Stimulated activated CD4-positive, alpha-beta T cell treated with anti-CD3 and anti-CD28 coated beads, Interleukin-4, amount 100 ng/mL, for 48 hours (primary cell): ENCODE measurements at regions not wholly inside any gene's neighbourhood (a gene's known extent, or its start where the extent isn't known, plus 50 kb on each side); places are given as distances from the start of the nearest gene placed in this dataset.

Experiments
- DNase-seq, 2 donors: peaks; one replicate each; pipeline ENCODE4 v3.0.0-alpha.2; 2020; ENCODE audit warnings: low read depth in 2 of 2

DNA sequence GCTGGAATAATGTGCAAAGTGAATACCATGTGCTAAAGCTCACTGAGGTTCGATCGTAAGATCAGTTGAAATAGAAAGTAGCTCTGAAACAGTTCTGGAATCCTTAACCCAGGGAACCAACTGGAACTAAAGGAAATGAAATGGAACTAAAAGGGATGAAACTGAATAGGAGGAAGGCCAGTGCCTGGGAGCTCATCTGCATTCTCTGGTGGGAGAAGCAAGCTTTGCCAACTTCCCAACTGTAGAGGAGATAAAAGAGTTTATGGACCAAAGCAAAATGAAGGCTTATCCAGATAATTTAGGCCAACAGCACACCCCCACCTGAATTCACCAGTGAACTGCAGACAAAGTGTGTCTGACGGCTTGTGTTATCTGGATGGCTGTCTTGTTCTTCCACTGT, 188.6 kb upstream of the HABP2 start:
- DNase-seq: no peak

DNA sequence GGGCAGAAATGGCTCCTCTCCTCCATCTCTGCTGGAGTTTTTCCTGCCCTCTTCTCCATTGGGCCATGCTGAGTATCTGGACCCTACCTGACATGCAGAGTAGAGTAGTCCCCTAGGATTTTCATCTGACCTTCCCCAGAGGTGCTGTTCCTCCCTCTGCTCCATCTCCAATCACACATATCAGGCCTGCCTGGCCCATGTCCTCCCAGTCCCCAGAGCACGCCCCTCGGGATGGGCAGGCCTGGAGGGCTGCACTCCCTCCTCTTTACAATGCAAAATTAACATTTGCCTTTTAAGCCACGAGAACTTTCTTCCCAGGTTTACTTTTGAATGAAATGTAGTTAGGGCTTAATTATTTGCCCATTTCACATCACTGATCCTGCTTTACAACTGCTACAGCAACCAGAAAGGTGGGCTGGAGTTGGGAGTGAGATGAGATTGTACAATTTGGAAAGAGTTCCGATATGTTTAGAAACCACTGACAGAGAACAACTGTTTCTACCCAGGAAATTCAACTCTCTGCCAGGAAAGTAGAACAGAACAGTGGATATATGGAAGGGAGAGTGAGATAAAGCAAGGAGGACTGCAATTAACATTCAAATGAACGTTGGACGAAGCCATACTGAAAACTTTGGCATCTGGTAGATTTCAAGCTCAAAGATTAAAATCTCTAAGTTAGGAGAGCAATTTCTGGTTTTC, 184.0 kb upstream of the HABP2 start:
- no peak for DNase-seq

DNA sequence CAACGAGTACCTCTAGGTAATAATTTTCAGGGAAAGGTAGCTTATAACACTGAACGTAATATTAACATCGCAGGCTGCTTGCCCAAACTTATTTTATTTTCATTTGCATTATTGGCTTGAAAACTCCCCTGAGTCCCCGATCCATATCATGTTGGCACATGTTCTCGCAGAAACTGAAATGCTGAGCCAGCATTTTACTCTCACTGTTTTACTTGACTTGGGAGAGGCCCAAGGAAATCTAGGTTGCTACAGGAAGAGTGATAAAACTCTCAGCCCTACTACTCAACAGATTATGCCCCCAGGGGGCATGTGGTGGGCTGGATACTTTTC, 183.5 kb upstream of the HABP2 start:
- DNase-seq: no peak

DNA sequence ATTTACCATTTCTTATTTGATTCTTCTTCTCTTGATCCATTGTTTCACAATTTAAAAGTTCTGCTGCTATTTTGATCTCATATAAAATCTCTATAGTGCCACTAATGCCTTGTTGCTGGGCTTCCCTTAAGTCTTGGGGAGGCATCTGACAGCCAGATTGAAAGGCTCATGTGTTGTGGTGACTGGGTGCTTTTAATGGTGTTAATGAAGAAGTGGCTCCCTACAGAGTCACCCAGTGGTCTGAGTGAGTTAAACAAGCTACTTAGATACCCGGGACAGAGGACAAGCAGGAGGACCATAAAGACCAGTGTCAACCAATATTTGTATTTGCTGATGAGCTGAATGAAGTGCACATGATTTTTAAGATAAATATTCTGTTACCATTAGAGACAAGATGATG, 176.4 kb upstream of the HABP2 start:
- no peak for DNase-seq

DNA sequence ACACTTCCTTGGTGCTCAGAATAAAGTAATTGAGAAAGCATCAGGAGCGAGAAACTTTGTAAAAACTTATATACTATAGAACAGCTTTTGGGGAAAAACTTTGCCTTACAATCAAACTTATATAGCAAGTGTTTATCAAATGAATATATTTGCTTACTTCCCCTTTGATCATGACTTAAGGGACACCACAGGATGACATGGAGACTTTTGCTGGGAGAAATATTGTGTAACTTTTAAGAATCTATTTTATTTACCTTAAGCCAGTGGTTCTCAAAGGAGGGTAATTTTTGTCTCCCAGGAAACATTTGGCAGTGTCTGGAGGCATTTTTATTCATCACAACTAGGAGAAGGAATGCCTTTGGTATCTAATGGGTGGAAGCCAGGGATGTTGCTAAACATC, 173.8 kb upstream of the HABP2 start:
- no peak for DNase-seq

DNA sequence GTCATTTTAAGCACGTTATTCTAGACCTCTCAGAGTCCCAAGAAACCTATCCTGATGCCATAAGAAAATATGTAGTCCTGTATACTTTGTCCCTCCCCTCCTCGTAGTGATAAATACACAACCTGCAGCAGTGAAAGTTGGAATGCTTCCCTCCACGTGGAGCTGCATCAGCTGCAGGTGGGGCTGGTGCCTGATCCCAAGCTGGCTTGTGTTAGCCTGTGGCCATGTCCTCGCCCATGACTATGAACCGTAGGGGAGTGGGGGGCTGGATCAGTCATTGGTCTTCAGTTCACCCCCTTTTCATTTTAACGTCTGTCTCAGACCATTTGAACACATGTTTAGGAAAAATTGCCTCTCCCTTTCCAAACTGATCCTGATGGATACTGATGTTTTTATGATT, 171.4 kb upstream of the HABP2 start:
- DNase-seq: no peak

DNA sequence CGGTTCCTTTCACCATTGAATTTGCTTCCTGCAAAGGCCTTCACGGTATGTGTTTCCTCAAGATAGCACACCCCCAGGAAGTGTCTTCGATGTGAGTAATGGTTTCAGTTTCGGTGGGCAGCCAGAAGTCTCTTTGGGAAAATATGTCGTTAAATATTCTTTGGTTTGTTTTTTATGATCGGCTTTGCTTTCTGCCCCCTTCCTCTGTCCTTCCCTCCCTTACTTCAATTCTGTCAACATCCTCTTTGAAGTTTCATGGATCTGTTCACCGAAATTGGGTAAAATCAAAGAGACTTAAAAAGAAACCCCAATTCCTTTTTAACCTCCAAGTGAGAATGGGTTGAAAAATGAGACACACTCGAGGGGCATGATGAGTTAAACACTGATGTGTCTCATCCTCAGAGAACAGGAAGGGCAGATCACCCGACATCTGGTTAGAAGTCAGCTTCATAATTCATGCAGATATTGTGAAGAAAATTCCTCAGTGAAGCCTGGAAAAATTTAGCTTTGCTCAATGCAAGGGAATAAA, 170.8 kb upstream of the HABP2 start:
- no peak for DNase-seq

DNA sequence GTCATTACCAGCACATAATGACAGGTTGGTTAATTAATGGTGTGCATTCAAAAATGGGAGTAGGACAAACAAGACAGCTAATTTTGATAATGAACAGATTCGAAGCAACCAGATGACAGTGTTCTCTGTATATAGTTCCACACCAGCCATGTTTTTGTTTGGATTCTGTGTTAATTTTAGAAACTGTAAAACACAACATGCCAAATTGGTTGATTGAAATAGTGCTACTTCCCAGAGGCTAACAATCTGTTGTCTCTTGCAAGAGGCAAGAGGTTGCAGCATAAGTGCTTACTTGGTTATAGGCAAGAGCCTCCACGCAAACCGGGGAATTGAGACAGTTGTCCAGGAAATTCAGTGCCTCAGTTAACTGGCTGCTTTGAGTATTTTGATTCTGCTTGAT, 170.2 kb upstream of the HABP2 start:
- no peak for DNase-seq

DNA sequence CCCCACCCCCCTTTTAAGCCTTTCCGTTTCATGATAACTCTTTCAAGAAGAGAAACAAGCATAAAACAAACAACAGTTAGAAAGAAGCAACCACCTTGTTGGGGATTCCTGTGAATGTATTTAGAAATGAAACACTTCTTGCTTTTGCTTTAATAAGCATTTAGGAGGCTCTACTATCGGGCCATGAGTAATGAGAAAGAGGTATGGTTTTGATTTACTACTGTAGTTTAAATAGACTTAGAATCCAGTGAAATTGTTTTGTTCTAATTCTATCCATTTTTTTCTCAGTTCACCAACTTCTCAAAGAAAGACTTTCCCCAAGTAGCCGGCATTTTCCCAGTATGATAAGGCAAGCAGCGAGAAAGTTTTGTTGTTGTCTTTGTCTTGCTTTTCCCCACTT, 168.7 kb upstream of the HABP2 start:
- no peak for DNase-seq

DNA sequence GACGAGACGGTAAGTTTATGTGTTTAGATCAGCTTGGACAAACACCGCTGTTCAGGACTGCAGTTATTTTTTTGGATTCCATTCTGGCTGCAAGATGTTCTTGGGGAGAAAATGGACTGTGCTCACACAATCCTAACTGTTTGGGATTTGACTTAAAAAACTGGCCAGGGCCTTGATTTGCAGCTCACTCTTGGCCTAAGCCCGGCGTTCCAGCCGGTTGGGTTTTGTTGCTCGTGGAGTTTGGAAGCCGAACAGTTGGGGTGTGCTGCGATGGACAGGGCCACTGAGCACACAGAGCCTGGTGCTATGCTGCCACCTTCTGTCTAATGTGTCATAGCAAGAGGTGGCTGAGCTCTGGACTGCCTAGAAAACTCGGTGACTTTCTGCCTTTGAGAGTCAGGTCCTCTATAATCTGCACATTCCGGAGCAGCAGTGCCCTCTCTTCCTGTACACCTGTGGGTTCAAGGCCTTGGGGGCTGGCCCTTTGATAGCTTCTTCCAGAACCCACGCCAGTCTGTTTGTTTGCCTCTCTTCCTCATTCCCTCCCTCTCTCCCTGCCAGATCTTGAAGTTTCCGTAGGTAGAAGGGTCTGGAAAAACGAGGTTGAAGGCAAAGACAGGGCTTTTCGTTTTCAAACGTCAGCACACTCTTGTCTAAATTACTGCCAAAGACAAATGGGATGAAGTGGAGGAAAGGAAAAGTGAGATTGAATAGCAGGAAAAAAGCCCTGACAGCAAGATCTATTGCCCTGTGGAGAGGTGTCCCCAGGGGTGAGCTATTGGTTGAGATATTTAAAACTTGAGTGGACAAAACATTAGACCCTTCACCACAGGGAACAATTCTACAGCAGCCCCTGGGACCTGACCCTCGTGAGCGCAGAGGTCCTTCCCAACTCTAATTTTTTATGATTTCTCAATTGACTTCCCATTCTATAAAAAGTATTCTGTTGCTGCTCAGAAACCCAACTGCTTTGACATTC, 167.5 kb upstream of the HABP2 start:
- DNase-seq: peak; percentile 15 to 39

DNA sequence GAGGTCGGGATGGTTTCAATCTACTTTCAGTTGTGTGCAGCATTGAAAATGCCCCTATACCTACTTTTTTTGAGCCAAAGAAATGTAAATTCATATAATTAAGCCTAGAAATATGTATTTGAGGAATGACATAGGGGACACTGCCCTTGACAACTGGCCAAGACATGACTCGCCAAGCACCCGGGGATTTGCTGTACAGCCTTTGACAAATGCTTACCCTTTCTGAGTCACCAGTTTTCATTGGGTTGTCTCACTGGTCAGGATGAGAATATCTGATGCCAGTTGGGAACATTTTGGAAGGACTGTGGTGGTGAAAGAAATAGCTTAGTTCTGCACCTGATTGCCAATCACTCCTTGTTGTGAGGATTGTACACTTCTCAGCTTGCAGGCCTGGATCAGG, 166.8 kb upstream of the HABP2 start:
- DNase-seq: no peak

DNA sequence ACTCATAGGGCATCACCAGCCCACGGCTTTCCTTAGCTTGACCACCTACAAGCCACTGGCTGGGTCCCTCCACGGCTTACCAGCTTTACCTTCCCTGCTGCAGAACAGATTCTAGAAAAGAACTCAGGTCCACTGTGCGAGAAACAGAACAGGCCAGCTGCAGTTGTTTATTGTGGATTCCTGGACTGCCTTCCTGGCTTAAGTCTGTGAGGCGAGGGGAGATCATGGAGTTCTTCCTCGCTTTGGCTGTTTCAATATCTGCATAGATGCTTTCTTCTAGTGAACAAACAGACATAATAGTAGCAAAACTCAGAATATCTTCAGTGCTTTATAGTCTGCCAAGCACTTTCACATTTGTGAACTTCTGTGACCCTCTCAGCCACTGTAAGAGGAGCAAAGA, 162.9 kb upstream of the HABP2 start:
- no peak for DNase-seq

DNA sequence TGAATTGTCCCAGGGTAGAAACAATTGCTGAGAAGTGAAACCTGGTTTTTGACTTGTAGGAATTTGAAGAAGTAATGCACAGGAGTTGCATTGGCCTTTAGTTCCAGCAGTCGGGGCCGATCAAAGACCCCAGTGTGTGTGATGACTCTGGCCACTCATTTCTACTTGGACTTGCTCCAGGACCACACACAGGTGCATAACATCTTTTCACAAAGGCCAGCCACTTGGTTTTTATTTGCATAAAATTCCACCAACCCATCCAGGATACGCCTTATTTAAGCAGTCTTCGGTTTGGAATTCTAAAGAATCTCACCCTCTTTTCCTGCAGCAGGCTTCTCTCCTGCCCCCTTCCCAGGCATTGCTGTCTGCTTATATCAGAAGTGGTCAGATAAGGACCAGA, 162.0 kb upstream of the HABP2 start:
- no peak for DNase-seq

DNA sequence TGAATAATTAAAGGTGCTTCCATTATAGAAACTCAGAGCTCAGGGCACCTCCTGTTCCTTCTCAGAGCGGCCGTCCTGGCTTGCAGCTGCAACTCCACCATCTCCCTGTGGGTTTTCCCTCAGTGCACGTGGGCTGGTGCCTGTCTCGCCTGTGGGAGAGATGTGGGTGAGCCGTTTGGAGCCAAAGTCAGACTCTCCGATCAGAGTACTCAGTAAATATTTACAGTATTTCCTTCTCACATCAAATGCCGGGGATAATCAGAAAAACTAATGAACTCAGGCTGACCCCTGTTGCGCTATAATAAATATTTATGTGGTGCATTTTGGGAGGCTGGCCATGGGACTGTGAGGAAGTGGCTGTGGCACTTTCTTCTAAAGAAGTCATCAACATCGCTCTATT, 155.8 kb upstream of the HABP2 start:
- no peak for DNase-seq

DNA sequence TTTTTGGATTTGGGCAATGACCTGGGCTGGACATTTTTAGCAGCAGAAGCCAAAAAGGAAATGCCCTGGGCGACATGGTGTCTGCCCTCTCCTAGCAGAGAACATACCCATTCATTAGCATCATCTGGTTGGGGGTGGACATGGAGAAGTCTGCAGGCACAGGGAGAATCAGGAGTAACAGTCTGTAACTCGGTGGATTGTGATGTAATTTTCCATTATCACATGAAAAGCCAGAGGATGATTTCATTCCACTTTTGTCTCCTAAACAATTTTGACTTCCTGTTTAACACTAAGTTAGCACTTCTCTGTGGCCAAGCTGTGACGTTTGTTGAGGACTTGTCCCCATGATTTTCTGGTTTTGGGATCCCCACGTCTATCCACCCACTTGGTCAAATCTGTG, 153.8 kb upstream of the HABP2 start:
- no peak for DNase-seq

DNA sequence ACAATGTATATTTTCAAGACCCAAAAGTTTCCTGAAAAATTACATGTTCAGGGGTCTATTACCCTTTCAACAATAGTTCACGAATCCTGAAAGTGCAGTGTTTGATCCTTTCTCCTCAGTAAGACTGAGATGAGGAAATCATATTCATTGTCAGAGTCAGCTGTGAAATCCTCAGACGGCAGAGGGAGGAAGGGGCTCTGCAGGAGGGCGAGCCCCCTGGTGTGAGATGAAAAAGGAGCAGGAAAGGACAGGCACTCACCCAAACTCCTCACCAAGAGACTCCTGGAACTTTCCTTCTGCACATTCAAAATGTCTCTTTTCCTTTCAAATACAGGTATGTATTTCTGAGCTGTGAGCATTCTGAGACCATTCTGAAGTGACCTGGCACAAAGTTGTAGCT, 150.3 kb upstream of the HABP2 start:
- no peak for DNase-seq

DNA sequence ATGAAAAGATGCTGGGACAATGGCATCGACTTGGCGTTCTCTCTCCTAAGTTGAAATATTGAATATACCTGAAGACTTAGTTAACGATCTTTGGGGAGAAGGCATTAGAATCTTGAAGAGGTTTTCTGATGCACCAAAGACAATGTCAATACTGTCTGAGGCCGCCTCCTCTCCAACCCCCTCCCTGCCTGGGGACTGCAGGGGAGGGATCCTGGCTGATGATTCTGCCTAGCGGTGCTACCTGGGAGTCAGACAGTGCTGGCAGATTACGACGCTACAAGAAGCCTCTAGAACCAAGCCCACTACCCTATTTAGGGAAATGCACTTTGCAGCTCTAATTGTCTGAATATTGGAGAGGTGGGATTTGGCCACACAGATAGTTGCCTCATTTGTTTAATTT, 145.6 kb upstream of the HABP2 start:
- no peak for DNase-seq

DNA sequence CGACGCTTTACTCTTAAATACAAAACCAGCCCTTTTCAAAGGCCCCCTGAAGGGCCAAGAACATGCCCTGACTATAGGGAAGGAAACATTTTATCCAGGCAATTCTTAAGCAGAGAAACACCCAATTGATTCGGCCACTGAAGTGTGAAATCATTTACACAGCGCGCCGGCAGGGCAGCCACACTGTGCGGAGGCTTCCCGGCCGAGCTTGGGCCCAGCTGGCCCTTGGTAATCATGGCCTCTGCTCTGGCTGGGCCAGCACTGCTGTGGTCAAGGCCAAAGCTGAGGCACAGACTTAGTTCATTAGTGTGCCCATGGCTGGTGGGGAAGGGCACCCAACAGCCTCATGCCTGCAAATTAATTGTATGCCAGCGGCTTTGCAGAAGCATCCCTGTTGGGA, 143.7 kb upstream of the HABP2 start:
- no peak for DNase-seq

DNA sequence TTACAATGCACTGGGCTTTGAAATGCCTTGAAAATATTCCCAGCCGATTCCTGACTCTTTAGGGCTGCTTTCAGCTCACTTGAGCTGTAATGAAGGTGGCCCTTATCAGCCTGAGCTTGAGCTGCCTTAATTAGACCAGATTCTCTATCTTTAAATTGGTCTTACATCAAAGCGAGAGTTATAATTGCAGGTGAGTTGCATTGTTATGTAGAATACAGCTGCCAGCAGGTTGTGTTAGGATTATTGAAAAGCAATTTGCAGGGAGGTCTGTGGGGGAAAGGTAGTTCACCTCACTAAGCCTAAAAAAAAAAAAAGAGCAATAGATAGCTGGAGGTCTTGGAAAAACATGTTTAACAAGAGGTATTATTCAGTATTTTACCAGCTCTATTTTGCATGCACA, 142.2 kb upstream of the HABP2 start:
- no peak for DNase-seq

DNA sequence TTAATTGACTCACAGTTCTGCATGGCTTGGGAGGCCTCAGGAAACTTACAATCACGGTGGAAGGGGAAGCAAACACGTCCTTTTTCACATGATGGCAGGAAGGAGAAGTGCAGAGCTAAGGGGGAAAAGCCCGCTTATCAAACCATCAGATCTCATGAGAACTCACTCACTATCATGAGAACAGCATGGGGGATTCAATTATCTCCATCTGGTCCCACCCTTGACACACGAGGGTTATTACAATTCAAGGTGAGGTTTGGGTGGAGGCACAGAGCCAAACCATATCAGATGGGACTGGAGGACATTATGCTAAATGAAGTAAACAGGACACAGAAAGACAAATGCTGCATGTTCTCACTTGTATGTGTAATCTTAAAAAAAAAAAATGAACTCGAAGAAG, 141.4 kb upstream of the HABP2 start:
- DNase-seq: no peak

DNA sequence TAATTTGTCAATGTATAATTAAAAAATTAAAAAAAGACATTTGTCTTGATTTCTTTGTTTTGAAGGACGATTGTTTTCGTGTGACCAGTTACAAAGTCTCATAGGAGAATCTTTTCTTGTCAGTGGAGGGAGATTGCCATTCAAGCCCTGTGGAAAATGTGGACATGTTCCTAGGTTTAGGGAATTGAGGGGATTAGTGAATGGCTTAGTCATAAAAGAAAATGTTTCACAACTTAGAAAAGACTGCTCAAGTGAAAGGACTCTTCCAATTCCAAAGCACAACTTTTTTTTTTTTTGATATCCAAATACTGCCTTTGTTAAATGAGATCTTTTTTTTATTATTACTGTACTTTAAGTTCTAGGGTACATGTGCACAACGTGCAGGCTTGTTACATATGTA, 140.7 kb upstream of the HABP2 start:
- no peak for DNase-seq

DNA sequence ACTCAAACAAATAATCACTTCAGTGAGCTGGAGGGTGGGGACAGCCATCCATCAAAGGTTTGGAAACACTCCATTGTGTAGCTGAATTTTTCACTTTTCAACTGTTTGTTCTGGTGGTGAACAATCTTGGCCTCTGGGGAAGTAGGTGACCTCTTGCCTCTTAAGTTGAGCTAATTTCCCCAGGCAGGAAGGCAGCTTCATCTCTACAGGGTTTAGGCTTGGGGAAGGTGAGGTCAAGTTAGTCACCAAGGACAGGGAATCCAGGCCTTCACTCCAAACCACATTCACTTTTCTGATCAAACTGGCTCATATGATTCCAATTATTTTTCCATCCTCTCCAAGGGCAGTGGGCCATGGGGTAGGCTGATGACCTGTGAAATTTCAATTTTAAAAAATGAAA, 138.3 kb upstream of the HABP2 start:
- no peak for DNase-seq

DNA sequence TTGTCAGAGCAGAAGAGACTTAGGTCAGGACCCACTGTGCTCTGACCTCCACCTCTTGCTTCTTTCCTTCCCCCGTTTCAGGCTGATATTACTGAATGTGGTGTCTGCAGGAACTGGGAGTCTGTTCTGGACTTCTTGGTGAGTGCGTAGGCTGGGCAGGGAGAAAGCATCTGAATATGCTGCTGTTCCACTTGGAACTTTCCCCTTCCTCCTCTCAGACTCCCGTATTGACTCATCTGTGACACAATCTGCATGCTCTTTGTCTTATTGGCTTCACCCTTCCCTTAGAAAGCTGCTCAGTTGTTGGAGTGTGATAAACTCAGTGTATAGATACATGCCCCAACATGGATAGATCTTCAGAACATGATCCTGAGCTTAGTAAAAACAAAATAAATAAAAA, 137.6 kb upstream of the HABP2 start:
- DNase-seq: no peak
